ENCODE measurements at regions not wholly inside any gene's neighbourhood (a gene's known extent, or its start where the extent isn't known, plus 50 kb on each side); places are given as distances from the start of the nearest gene placed in this dataset.
"Not testable (repeated sequence)": the region's sequence is repeated elsewhere in the genome, so short reads cannot be mapped to it uniquely, and the experiment has no call there.

GRCh38 chr22:47409539-47410275 is 647.3 kb downstream of the TBC1D22A start:
- no peak for DNase-seq

- DNase-seq: no peak
These were observed 646.0 kb downstream of the TBC1D22A start for GRCh38 chr22:47408409-47408808.

DNA sequence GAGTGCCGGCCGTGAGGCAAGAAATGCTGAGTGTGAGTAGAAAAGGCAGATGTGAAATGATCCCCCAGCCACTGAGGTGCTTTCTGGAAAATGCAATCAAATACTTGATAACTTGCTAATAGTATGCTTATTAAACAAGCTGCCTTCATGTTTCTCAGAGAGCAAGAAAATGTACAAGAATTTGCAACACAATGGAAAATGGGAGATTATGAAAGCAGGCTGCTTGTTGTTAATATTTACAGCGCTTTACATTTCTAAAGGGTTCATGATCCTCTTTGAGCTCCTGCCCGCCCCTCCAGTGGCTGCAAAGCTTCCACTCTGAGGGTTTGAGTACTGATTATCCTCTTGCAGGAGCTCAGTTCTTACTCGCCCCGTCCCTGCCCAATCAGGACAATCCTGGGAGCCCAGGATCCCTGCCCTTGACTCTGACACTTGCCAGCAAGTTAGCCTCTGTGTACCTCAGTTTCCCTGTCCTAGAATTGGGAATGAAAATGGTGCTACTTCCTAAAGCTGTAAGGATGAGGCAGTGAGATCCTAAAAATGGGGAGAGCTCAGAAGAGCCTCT is 645.1 kb downstream of the TBC1D22A start:
- no peak for DNase-seq

DNA sequence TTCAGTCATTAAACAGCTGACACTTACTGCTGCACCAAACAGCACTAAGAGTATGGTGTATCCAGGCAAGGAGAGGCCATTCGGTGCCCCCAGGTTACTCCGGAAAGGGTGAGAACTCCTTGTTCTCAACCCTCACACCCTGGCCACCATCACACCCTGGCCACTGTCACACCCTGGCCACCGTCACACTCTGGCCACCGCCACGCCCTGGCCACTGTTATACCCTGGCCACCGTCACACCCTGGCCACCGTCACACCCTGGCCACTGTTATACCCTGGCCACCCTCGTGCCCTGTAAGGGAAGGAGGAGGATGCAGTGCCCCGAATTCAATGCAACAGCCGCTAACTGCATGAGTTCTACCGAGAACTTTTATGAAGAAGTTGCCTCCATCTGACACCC is 644.4 kb downstream of the TBC1D22A start:
- no peak for DNase-seq

- no peak for DNase-seq
These were observed 643.9 kb downstream of the TBC1D22A start for GRCh38 chr22:47406180-47406834.

DNA sequence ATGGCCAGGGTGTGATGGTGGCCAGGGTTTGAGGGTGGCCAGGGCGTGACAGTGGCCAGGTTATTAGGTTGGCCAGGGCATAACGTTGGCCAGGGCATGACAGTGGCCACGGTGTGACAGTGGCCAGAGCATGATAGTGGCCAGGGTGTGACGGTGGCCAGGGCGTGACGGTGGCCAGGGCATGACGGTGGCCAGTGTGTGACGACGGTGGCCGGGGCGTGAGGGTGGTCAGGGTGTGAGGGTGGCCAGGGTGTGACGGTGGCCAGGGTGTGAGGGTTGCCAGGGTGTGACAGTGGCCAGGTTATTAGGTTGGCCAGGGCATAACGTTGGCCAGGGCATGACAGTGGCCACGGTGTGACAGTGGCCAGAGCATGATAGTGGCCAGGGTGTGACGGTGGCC is 642.8 kb downstream of the TBC1D22A start:
- DNase-seq: not testable (repeated sequence)

GRCh38 chr22:47402876-47403525 is 640.6 kb downstream of the TBC1D22A start:
- no peak for DNase-seq

DNA sequence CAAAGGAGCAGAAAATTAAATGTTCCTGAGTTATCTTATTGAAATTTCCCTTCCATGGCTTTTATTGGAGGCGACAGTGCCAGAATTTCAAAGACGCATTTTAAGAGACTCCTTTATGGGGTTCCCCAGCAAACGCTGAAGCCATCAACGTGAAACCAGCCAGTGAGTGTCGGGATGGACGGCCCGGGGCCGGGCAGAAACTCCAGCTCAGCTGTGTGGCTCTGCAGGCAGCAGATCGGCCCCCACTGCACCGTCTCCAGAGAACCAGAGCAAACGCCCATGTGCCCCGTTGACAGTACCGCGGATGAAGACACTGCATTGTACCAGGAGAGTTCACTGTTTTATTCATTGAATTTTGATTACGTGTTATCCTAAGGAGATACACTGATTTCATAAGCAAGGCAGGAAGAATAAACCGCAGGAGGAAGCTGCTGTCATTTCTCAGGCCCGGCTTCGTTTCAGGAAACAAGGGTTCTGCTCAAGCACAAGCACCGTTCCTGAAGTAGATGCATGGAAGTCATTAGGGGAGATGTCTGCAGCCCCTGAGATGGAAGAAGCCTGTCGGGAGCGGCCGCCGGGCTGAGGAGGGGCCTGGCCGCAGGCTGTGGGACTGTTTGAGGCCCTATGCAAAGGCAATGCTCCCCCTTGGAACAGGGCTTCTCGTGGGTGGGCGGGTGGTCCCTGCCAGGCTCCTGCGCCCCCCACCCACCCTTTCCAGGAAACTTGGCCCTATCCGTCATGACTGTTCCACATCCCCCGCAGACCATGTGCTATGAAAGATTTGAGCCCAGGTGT is 639.7 kb downstream of the TBC1D22A start:
- no peak for DNase-seq

DNA sequence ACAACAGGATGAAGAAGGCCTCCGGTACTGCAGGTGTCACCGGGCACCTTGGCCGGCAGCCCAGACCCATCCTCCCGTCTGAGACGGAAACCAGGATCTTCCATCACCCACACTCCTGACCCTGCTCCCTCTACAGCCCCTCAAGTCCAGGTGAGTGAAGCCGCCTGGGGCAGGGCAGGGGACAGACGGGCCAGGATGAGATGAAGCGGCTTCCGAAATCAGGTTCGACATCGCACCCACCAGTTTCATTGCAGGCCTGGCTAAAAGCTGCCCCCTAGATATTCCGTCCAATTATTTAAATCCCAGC is 639.1 kb downstream of the TBC1D22A start:
- DNase-seq: no peak

DNA sequence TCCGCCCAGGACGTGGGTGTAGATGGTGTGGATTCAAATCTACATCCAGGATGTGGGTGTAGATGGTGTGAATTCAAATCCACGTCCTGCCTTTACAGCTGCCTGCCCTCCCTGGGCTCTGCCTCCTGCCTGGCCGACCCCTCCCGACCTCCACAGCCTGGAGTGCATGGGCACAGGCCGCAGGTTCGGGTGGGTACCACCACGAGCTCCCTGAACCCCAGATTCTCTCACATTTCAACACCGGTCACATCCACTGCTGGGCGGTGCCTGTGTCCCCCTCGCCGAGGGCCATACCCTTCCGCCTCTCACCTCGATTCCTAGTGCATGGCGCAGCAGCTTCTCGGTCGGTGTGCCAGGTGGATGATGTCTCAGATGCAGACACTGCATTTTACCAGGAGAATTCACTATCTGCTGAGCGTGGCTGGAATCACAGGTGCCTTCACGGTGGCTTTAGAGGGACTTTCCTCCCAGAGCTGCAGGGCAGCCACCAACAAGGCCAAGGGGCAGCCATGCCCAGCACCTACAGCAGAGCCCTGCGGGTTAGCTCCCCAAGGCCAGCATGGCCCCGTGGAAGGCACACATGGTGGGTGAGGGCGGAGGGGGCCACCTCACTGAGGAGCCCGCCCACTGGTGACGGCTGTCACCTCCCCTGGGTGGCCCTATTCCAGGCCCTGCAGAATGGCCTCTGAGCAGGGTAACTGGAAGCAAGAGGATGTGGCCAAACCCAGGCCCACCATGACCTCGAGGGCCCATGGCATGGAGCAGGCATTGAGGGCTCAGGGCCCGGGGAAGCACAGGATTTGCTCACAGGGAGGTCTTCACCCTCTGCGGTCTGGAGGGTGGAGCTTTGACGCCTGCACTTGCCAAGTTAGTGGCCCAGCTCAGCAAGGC is 638.5 kb downstream of the TBC1D22A start:
- no peak for DNase-seq

DNA sequence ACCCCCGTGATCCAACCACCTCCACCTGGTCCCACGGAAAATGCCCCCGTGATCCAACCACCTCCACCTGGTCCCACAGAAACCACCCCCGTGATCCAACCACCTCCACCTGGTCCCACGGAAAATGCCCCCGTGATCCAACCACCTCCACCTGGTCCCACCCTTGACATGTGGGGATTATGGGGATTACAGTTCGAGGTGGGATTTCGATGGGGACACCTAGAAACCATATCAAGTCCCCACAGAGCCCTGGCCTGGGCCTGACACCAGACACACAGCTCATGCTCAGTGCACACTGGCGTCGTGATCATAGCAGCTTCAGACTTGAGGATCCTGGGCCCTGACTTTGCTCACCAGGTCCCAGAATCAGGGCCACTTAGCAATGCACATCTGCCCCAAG is 637.7 kb downstream of the TBC1D22A start:
- DNase-seq: not testable (repeated sequence)

DNA sequence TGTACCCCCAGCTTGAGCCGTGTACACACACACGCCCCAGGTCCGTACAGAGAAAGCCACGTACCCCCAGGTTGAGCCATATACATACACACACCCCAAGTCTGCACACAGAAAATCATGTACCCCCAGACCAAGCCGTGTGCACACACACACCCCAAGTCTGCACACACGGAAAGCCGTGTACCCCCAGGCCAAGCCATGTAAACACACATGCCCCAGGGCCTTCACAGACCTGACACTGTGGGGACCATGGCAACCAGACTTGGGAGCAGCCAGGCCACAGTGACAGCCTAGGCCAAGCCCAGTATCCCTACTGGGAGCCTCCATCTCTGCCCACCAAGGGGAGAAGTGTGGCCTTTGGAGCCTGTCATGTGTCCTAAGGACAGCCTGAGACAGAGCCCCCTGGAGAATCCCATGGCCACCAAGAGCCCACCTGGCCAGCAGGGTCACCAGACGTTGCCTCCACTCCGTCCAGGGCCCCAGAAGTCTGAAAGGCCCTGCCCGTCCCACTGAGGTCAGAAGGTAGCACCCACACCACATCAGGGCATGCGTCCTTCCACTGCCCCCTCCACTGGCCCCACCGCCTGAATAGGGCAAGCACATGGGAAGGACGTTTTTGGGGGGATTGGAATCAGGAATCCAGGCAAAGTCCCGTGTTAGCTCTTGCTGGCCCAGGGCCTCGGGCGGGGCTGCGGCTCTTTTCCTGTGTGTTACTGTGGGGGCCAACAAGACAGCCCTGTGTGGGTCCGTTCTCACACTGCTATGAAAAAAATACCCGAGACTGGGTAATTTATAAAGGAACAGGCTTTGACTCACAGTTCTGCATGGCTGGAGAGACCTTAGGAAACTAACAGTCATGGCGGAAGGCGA is 636.7 kb downstream of the TBC1D22A start:
- no peak for DNase-seq

- DNase-seq: no peak
These were observed 636.0 kb downstream of the TBC1D22A start for GRCh38 chr22:47398491-47398890.

- DNase-seq: no peak
These were observed 635.2 kb downstream of the TBC1D22A start for GRCh38 chr22:47397673-47398072.

DNA sequence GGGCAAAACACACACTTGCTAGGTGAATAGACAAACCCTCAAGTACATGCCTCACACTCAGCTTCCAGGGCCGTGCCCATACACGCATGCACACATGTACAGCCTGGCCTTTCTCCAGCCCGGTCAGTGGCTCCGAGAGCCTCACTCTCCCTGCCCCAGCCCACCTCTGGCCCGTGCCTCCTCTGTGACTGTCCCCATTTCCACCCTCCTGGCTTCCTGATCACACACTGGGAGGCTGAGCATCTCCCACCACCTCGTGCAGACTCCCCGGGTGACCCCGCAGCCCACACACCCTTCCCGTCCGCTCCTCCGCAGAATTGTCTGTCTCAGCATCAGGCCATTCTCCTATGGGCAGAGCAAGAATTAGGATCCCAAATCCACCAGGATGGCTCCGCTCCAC is 634.1 kb downstream of the TBC1D22A start:
- DNase-seq: no peak

DNA sequence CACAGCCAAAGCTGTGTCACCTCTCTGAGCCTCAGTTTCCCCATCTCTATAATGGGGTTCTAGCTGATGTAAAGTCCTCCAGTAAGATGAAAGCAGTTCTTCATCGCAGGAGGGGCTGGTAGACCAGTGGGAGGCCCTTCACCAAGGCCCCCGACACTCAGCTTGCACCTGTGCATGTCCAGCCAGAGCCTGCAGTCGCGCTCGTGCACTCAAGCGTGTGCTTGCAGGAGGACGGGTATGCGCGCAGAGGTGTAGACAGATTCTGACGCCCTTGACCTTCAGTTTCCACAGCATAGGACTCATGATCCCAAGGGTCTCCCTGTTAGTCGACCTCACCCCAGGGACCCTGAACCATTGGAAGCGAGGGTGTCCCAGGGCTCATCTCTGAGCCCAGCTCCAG is 633.7 kb downstream of the TBC1D22A start:
- no peak for DNase-seq

DNA sequence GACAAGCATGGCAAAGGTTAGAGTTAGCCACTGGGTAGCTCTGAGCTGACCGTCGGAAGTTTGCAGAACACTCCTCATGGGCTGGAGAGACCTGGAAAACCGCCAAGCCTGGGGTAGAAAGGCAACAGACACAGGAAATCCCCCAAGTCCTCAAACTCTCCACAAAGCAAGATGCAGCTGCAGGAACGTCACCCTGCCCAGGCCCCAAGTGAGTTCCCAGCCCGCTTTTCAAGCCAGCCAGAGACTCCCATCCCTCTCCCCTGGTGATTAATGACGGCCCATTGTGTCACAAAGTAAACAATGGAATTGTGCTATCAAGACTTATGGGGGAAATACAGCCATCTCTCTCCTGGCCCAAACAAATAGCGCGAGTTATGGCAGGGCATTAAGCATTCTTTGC is 633.0 kb downstream of the TBC1D22A start:
- DNase-seq: no peak

- no peak for DNase-seq
These were observed 632.3 kb downstream of the TBC1D22A start for GRCh38 chr22:47394504-47395440.

DNA sequence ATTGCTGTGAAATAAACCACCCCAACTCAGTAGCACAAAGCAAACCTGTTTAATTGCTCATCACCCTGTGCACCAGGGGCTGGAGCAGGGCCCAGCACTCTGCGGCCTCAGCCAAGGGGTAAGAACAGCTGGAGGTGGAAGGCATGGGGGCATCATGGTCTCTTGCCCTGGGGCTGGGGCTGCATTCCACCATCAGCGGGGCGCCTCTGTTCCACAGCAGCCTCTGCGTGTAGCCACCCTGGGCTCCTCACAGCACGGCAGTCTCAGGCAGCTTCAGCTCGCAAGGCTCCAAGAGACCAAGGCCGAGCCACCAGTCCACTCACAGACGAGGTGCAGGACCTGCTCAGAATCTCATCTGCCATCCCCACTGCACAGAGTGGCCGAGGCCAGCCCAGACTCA is 630.7 kb downstream of the TBC1D22A start:
- DNase-seq: no peak

- DNase-seq: no peak
These were observed 630.3 kb downstream of the TBC1D22A start for GRCh38 chr22:47392729-47393128.

Data from stimulated activated CD4-positive, alpha-beta T cell treated with anti-CD3 and anti-CD28 coated beads, Interleukin-4, amount 100 ng/mL, for 24 hours (primary cell).